ENCODE measurements at regions not wholly inside any gene's neighbourhood (a gene's known extent, or its start where the extent isn't known, plus 50 kb on each side); places are given as distances from the start of the nearest gene placed in this dataset.

DNA sequence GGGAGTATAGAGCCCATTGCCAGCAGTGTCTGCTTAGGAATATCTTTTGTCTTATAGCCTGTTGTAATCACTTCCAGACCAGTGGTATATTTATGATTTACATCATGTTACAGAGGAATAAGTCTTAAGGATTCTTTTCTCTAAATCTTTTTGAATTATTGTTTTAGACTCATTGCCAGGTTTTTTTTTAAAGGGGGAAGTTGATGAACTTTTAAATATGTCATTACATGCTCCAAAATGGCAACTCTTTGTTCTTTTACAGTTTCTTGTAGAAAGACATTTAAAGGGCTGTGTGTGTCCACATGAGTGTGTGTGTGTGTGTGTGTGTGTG is 59.4 kb upstream of the NFIB start:
- intact Hi-C loops (cut with DNase I; ENCODE audit: low total_unique reads): no loop called here
- Histone ChIP-seq H3K27ac (peak overlapping the region; percentile 27 to 53 (median 36)), H3K27me3 (no peaks in the 10 kb centered on the region), H3K9me3 (no peaks in the 10 kb centered on the region), H3K4me1 (peaks cover 17 to 19% of the 10 kb centered on the region in 2 donors), H3K4me3 (no peak overlapping the region), H3K36me3 (no peaks in the 10 kb centered on the region)
- in situ Hi-C loops (cut with MboI; ENCODE audit: low sequenced_read_pairs in 4 of 4): no loop called here
- TF ChIP-seq, protein P1, sequence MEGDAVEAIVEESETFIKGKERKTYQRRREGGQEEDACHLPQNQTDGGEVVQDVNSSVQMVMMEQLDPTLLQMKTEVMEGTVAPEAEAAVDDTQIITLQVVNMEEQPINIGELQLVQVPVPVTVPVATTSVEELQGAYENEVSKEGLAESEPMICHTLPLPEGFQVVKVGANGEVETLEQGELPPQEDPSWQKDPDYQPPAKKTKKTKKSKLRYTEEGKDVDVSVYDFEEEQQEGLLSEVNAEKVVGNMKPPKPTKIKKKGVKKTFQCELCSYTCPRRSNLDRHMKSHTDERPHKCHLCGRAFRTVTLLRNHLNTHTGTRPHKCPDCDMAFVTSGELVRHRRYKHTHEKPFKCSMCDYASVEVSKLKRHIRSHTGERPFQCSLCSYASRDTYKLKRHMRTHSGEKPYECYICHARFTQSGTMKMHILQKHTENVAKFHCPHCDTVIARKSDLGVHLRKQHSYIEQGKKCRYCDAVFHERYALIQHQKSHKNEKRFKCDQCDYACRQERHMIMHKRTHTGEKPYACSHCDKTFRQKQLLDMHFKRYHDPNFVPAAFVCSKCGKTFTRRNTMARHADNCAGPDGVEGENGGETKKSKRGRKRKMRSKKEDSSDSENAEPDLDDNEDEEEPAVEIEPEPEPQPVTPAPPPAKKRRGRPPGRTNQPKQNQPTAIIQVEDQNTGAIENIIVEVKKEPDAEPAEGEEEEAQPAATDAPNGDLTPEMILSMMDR (IDR thresholded peaks at IDR 0.05 in 4 of 5, conservative IDR thresholded peaks at IDR 0.05 in 1 of 5): no peak
- no peak for TF ChIP-seq POLR2A (IDR thresholded peaks at IDR 0.05)
- DNase-seq (no peak), ATAC-seq (no peak)

DNA sequence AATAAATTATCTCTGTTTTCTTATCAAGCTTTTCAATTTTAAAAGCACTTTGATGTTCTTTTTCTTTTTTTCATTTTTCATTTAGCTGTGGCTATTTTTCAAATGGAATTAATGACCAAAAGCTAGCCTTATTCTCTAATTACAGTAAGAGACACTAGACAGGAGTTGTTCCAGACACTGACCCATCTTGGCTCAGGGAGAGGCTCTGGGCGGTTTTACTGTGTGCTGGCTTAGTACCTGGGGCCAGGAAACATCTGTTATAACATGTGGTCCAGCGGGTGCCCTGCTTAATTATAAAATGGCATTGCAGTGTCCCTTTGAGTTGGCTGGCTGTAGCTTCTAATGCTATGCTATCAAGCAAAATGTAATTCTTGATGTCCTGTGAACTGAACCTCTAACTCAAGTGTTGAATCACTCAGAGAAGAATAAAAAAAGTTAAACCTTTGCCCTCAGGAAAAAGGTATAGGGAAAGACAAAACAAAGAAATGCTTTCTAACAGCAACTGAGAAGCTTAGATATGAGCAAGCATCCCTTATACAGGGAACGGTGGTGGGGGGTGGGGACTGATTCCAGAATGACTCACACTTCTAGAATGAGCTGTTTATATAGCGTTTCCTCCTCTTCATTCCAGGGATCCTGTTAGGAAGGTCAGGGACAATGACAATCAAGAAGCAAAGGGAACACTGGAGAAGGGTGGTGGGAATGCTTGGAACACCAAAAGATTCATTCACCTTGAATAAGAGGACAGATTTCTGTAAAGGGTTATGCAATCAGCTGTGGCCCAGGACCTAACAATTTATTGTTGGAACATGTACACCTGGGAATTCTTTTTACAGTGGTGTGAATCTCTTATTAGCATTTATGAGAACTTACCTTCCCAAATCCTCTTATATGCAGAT is 58.7 kb upstream of the NFIB start:
- Histone ChIP-seq H3K4me1 (peaks cover 17 to 19% of the 10 kb centered on the region in 2 donors), H3K4me3 (no peak overlapping the region), H3K36me3 (no peaks in the 10 kb centered on the region), H3K27ac (peak overlapping the region; percentile 27 to 53 (median 36)), H3K9me3 (no peaks in the 10 kb centered on the region), H3K27me3 (no peaks in the 10 kb centered on the region)
- TF ChIP-seq POLR2A (IDR thresholded peaks at IDR 0.05): no peak
- TF ChIP-seq, protein P1 (IDR thresholded peaks at IDR 0.05 in 4 of 5, conservative IDR thresholded peaks at IDR 0.05 in 1 of 5): no peak
- intact Hi-C loops (cut with DNase I; ENCODE audit: low total_unique reads) (no loop called here), in situ Hi-C loops (cut with MboI; ENCODE audit: low sequenced_read_pairs in 4 of 4) (no loop called here)
- peak; percentile 65 to 82 for ATAC-seq
- no peak for DNase-seq

DNA sequence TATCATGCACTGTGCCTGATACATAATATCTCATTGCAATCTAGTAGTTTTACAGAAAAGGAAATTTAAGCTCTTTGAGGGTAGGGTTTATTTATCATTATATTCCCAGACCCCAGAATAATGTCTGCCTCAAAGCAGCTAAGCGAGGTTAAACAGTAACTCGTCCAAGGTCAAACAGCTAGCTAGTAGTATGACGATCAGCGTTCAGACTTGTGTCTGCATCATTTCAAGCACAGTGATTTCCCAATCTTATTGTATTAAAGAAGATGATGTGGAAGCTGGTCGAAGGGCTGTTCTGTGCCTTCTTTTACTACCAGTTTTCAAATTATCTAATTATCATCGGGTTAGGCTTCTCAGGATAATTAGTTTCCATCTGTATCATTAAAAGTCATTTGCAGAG is 55.1 kb upstream of the NFIB start:
- ATAC-seq (no peak), DNase-seq (no peak)
- Histone ChIP-seq H3K9me3 (no peaks in the 10 kb centered on the region), H3K4me1 (peaks cover 17 to 22% of the 10 kb centered on the region in 2 donors), H3K4me3 (no peak overlapping the region), H3K27ac (no peak overlapping the region), H3K36me3 (no peaks in the 10 kb centered on the region), H3K27me3 (no peaks in the 10 kb centered on the region)
- intact Hi-C loops (cut with DNase I; ENCODE audit: low total_unique reads): no loop called here
- TF ChIP-seq POLR2A (IDR thresholded peaks at IDR 0.05): no peak
- TF ChIP-seq, protein P1 (IDR thresholded peaks at IDR 0.05 in 4 of 5, conservative IDR thresholded peaks at IDR 0.05 in 1 of 5): no peak
- in situ Hi-C loops (cut with MboI; ENCODE audit: low sequenced_read_pairs in 4 of 4): no loop called here

DNA sequence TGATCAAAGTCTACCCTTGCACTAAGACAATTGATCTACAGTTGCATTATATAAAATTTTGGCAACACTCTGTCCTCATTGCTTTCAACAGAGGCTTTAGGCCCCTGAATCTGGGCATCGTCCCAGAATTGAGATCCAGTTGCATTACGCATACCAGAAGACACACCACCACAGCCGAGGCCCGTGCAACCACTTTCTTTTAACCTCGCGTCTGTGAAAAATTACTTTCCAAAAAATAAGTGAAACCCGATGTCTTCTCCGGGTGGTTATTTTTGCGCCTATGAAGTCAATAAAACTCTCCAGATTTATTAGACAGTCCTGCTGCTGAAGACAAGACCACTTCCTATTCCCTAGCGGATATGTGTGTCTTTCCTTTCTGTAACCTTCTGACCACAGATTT is 52.1 kb upstream of the NFIB start:
- TF ChIP-seq, protein P1 (IDR thresholded peaks at IDR 0.05 in 4 of 5, conservative IDR thresholded peaks at IDR 0.05 in 1 of 5): no peak
- no peak for TF ChIP-seq POLR2A (IDR thresholded peaks at IDR 0.05)
- DNase-seq (peak in 1 of 2 donors; percentile 44), ATAC-seq (peak in 1 of 2 donors; percentile 66)
- peaks cover 0 to 4% of the 10 kb centered on the region in 2 donors for H3K4me1 ChIP-seq
- intact Hi-C loops (cut with DNase I; ENCODE audit: low total_unique reads) (no loop called here), in situ Hi-C loops (cut with MboI; ENCODE audit: low sequenced_read_pairs in 4 of 4) (no loop called here)
- no peaks in the 10 kb centered on the region for H3K27me3 ChIP-seq
- H3K9me3 ChIP-seq: no peaks in the 10 kb centered on the region
- no peaks in the 10 kb centered on the region for H3K36me3 ChIP-seq
- no peak overlapping the region for H3K4me3 ChIP-seq
- peak overlapping the region in 3 of 4 donors; percentile 28 to 44 (median 42) for H3K27ac ChIP-seq

Measured in gastrocnemius medialis (tissue), 4 donors.